Coronary artery (tissue), 2 donors: ENCODE measurements at regions not wholly inside any gene's neighbourhood (a gene's known extent, or its start where the extent isn't known, plus 50 kb on each side); places are given as distances from the start of the nearest gene placed in this dataset.
"Not testable (repeated sequence)": the region's sequence is repeated elsewhere in the genome, so short reads cannot be mapped to it uniquely, and the experiment has no call there.

Experiments
- DNase-seq: peaks from one replicate; pipeline ENCODE4 v3.0.0-alpha.2; 2017; ENCODE audit warnings: low spot score
- H3K27ac ChIP-seq, 2 donors: fragments of 200-600 bp; sonication (generic); one replicate each; pipeline ENCODE4 v1.5.1; 2016 to 2019
- H3K4me3 ChIP-seq: fragments of 200-600 bp; sonication (generic); 2 replicates; pipeline ENCODE4 v1.5.1; 2016; ENCODE audit warnings: mild to moderate bottlenecking, moderate library complexity
- TF ChIP-seq, protein P1 (sequence below): fragments of 200-600 bp; sonication (generic); IDR thresholded peaks from one replicate; pipeline ENCODE4 v1.5.1; 2019; ENCODE audit warnings: antibody characterized with exemption

DNA sequence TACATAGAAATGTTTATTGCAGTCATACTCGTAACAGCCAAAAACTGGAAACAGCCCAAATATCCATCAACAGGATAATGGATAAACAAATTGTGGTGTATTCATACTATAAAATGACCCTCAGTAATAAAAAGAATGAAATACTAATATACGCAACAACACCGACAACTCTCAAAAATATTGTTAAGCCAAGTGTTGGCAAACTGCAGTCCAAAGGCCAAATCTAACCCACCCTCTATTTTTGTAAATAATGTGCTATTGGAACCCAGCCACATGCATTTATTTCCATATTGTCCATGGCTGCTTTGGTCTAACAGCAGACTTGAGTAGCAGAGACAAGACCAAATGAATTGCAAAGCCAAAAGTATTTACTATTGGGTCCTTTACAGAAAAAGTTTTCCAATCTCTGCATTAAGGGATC is 151.0 kb downstream of the MREG start:
- TF ChIP-seq, protein P1, sequence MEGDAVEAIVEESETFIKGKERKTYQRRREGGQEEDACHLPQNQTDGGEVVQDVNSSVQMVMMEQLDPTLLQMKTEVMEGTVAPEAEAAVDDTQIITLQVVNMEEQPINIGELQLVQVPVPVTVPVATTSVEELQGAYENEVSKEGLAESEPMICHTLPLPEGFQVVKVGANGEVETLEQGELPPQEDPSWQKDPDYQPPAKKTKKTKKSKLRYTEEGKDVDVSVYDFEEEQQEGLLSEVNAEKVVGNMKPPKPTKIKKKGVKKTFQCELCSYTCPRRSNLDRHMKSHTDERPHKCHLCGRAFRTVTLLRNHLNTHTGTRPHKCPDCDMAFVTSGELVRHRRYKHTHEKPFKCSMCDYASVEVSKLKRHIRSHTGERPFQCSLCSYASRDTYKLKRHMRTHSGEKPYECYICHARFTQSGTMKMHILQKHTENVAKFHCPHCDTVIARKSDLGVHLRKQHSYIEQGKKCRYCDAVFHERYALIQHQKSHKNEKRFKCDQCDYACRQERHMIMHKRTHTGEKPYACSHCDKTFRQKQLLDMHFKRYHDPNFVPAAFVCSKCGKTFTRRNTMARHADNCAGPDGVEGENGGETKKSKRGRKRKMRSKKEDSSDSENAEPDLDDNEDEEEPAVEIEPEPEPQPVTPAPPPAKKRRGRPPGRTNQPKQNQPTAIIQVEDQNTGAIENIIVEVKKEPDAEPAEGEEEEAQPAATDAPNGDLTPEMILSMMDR, result no peak
- DNase-seq, result no peak
- H3K27ac ChIP-seq, result no peak overlapping the region
- no peak overlapping the region for H3K4me3 ChIP-seq

DNA sequence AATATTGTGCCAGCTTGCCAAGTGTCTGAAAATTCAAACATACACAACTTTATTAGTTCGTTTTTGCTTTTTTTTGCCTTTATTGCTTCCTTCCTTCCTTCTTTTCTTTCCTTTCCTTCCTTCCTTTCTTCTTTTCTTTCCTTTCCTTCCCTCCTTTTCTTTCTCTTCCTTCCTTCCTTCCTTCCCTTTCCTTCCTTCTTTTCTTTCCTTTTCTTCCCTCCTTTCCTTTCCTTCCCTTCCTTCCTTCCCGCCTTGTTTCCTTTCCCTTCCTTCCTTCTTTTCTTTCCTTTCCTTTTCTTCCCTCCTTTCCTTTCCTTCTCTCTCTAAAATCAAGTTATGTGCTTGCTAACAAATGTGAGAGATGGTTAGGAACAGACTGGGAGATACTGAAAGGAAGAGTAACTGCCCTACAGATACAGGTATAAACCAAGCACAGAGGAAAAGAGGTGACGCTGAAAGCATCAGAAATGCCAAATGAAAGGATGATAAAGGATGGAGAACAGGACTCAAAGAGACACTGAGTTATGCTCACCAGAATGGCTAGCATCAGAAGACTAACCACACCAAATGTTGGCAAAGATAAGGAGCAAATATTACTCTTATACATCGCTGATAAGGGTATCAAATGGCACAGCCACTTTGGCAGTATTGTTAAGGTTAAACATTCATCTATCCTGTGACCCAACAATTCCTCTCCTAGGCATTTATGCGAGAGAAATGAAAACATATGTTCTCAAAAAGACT is 151.6 kb downstream of the MREG start:
- TF ChIP-seq, protein P1, result no peak
- DNase-seq, result no peak
- Histone ChIP-seq H3K27ac (no peak overlapping the region), H3K4me3 (no peak overlapping the region)

DNA sequence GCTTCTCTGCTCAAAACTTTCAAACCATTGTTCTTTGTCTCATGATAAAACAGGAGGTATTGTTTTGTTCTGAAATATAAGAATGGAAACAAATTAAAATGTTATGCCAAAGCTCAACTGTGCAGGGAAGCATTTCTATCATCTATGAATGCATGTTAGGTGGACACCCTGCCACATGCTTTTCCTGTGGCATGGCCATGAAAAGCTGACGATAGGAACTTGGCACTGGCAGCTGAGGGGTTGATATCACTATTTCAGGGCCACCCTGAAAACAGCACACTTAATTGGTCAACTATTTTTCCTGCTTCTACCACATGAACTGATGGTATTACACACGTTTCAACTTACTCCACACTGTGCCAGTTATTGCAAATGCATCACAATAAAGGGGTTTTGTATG is 157.3 kb downstream of the MREG start:
- TF ChIP-seq, protein P1, result no peak
- Histone ChIP-seq H3K27ac (no peak overlapping the region), H3K4me3 (no peak overlapping the region)
- no peak for DNase-seq

- H3K4me3 ChIP-seq, DNase-seq, H3K27ac ChIP-seq: not testable (repeated sequence)
Observed at GRCh38 chr2:215855308-215855707, 158.0 kb downstream of the MREG start.

DNA sequence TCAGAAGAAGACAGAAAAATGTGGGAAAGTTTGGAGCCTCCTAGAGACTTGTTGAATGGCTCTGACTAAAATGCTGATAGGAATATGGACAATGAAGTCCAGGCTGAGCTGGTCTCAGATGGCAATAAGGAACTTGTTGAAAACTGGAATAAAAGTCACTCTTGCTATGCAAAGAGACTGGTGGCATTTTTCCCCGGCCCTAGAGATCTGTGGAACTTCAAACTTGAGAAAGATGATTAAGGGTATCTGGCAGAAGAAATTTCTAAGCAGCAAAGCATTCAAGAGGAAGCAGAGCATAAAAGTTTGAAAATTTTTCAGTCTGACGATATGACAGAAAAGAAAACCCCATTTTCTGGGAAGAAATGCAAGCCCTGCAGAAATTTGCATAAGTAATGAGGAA is 159.3 kb downstream of the MREG start:
- TF ChIP-seq, protein P1, result no peak
- no peak overlapping the region for H3K4me3 ChIP-seq
- DNase-seq, result no peak

GRCh38 chr2:215851696-215852095 is 161.7 kb downstream of the MREG start:
- no peak for DNase-seq
- Histone ChIP-seq H3K27ac (peak overlapping the region in 1 of 2 donors; percentile 81), H3K4me3 (no peak overlapping the region)
- TF ChIP-seq, protein P1, result no peak

More for the DNA sequence above, 159.3 kb downstream of the MREG start:
- H3K27ac ChIP-seq, result no peak overlapping the region

GRCh38 chr2:215851082-215851481 is 162.3 kb downstream of the MREG start:
- H3K27ac ChIP-seq, result peak overlapping the region; percentile 19 to 81
- no peak overlapping the region for H3K4me3 ChIP-seq
- TF ChIP-seq, protein P1, result no peak
- no peak for DNase-seq
